ENCODE measurements at regions not wholly inside any gene's neighbourhood (a gene's known extent, or its start where the extent isn't known, plus 50 kb on each side); places are given as distances from the start of the nearest gene placed in this dataset.

DNA sequence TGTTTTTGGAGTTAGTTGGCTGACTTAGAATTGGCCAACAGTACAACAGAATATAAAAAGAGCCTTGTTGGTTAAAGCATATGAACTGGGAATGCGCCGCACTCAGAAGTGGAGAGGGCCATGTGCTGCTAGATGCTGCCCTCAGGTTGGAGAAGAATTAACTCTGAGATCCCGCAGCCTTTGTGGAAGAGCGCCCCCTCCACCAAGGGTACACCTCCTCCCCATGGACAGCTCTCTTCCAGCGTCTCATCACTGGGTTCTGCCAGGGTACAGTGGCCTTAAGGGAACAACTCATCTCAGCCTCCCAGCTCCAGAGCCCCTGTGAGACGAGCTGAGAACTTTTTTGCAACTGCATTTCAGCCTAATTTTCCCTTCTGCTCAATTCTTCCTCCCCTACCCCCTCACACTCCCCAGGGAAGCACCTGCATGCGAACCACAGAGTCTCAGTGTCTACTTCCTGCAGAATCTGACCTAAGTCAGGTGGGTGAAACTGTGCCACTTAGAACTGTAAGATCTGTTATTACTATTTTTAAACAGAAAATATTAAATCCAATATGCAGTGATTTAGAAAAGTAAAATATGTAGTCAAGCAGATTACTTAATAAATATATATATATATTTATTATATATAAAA is 380.6 kb downstream of the RAB28 start:
- H3K27me3 ChIP-seq (replicated peaks; ENCODE audit: control insufficient read depth, insufficient read depth, low read length): no peaks in the 10 kb centered on the region
- H3K4me3 Mint-ChIP-seq (ENCODE audit: unreplicated experiment): no peak overlapping the region
- H3K9me3 ChIP-seq: no peaks in the 10 kb centered on the region
- DNase-seq: no peak
- no TSS peak for BruUV-seq (replicated peaks)
- H3K4me1 ChIP-seq: no peaks in the 10 kb centered on the region
- H3K4me3 ChIP-seq (ENCODE audit: low read depth, low read length): no peak overlapping the region
- no peak overlapping the region for H3K27ac Mint-ChIP-seq (ENCODE audit: unreplicated experiment)
- no peaks in the 10 kb centered on the region for H3K4me1 Mint-ChIP-seq (ENCODE audit: low read depth, unreplicated experiment)
- no peaks in the 10 kb centered on the region for H3K27me3 Mint-ChIP-seq (ENCODE audit: insufficient read depth, unreplicated experiment)
- no peaks in the 10 kb centered on the region for H3K36me3 Mint-ChIP-seq (ENCODE audit: insufficient read depth, unreplicated experiment)
- peaks cover 12% of the 10 kb centered on the region for H3K9me3 Mint-ChIP-seq (ENCODE audit: unreplicated experiment)
- intact Hi-C loops (cut with micrococcal nuclease; ENCODE audit: unreplicated experiment): no loop called here
- H3K36me3 ChIP-seq (ENCODE audit: control insufficient read depth, insufficient read depth, low read length): no peaks in the 10 kb centered on the region
- TF ChIP-seq, protein P1, sequence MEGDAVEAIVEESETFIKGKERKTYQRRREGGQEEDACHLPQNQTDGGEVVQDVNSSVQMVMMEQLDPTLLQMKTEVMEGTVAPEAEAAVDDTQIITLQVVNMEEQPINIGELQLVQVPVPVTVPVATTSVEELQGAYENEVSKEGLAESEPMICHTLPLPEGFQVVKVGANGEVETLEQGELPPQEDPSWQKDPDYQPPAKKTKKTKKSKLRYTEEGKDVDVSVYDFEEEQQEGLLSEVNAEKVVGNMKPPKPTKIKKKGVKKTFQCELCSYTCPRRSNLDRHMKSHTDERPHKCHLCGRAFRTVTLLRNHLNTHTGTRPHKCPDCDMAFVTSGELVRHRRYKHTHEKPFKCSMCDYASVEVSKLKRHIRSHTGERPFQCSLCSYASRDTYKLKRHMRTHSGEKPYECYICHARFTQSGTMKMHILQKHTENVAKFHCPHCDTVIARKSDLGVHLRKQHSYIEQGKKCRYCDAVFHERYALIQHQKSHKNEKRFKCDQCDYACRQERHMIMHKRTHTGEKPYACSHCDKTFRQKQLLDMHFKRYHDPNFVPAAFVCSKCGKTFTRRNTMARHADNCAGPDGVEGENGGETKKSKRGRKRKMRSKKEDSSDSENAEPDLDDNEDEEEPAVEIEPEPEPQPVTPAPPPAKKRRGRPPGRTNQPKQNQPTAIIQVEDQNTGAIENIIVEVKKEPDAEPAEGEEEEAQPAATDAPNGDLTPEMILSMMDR (IDR thresholded peaks at IDR 0.05; ENCODE audit: insufficient read depth in 1 of 2, low read depth in 1 of 2, low read length in 1 of 2, severe bottlenecking in 1 of 2, unreplicated experiment in 1 of 2): no peak
- ChIA-PET POLR2A (no interaction called here), CTCF (no interaction called here)

GRCh38 chr4:13102092-13102742 is 381.9 kb downstream of the RAB28 start:
- no peaks in the 10 kb centered on the region for H3K36me3 Mint-ChIP-seq (ENCODE audit: insufficient read depth, unreplicated experiment)
- intact Hi-C loops (cut with micrococcal nuclease; ENCODE audit: unreplicated experiment): no loop called here
- H3K27ac Mint-ChIP-seq (ENCODE audit: unreplicated experiment): no peak overlapping the region
- no peaks in the 10 kb centered on the region for H3K9me3 Mint-ChIP-seq (ENCODE audit: unreplicated experiment)
- no peak for DNase-seq
- ChIA-PET POLR2A (no interaction called here), CTCF (no interaction called here)
- no peaks in the 10 kb centered on the region for H3K4me1 ChIP-seq
- no peaks in the 10 kb centered on the region for H3K27me3 ChIP-seq (replicated peaks; ENCODE audit: control insufficient read depth, insufficient read depth, low read length)
- H3K4me3 Mint-ChIP-seq (ENCODE audit: unreplicated experiment): no peak overlapping the region
- H3K4me1 Mint-ChIP-seq (ENCODE audit: low read depth, unreplicated experiment): no peaks in the 10 kb centered on the region
- TF ChIP-seq, protein P1 (IDR thresholded peaks at IDR 0.05; ENCODE audit: insufficient read depth in 1 of 2, low read depth in 1 of 2, low read length in 1 of 2, severe bottlenecking in 1 of 2, unreplicated experiment in 1 of 2): no peak
- no peak overlapping the region for H3K4me3 ChIP-seq (ENCODE audit: low read depth, low read length)
- H3K27me3 Mint-ChIP-seq (ENCODE audit: insufficient read depth, unreplicated experiment): no peaks in the 10 kb centered on the region
- H3K36me3 ChIP-seq (ENCODE audit: control insufficient read depth, insufficient read depth, low read length): no peaks in the 10 kb centered on the region
- no TSS peak for BruUV-seq (replicated peaks)
- H3K9me3 ChIP-seq: no peaks in the 10 kb centered on the region

DNA sequence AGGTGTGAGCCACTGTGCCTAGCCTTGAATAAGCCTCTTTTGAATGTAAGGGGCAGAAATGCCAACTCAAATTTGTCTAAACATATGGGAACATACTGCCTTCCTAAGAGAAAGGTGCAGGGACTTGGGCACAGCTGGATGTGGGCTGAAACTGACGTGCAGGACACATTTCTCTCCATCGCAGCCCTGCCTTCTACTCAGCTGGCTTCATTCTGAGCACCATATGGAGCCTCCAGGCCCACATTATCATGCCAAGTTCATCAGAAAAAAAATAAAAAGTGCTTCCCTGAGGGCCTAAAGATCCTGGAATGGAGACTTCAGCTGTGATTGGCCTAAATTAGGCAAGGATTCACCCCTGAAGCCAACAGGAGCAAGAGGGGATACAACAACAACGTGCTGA is 386.2 kb downstream of the RAB28 start:
- H3K4me3 Mint-ChIP-seq (ENCODE audit: unreplicated experiment): no peak overlapping the region
- CTCF ChIA-PET: no interaction called here
- TF ChIP-seq, protein P1 (IDR thresholded peaks at IDR 0.05; ENCODE audit: insufficient read depth in 1 of 2, low read depth in 1 of 2, low read length in 1 of 2, severe bottlenecking in 1 of 2, unreplicated experiment in 1 of 2): no peak
- H3K36me3 Mint-ChIP-seq (ENCODE audit: insufficient read depth, unreplicated experiment): no peaks in the 10 kb centered on the region
- intact Hi-C loops (cut with micrococcal nuclease; ENCODE audit: unreplicated experiment): no loop called here
- Histone ChIP-seq H3K9me3 (no peaks in the 10 kb centered on the region), H3K27me3 (replicated peaks; ENCODE audit: control insufficient read depth, insufficient read depth, low read length) (no peaks in the 10 kb centered on the region), H3K4me1 (no peaks in the 10 kb centered on the region), H3K36me3 (ENCODE audit: control insufficient read depth, insufficient read depth, low read length) (no peaks in the 10 kb centered on the region), H3K4me3 (ENCODE audit: low read depth, low read length) (no peak overlapping the region)
- no TSS peak for BruUV-seq (replicated peaks)
- H3K27me3 Mint-ChIP-seq (ENCODE audit: insufficient read depth, unreplicated experiment): no peaks in the 10 kb centered on the region
- H3K9me3 Mint-ChIP-seq (ENCODE audit: unreplicated experiment): no peaks in the 10 kb centered on the region
- no peak for DNase-seq
- no peaks in the 10 kb centered on the region for H3K4me1 Mint-ChIP-seq (ENCODE audit: low read depth, unreplicated experiment)
- POLR2A ChIA-PET: no interaction called here
- no peak overlapping the region for H3K27ac Mint-ChIP-seq (ENCODE audit: unreplicated experiment)

Data from Caco-2 (cell line).